B cell (primary cell): ENCODE measurements at regions not wholly inside any gene's neighbourhood (a gene's known extent, or its start where the extent isn't known, plus 50 kb on each side); places are given as distances from the start of the nearest gene placed in this dataset.

Experiments
- ATAC-seq: fragments of 200-7000 bp; cut with Tn5 transposase; one replicate; pipeline ENCODE4 v1.10.0; 2021; ENCODE audit warnings: low read depth, mild to moderate bottlenecking, moderate number of reproducible peaks, moderate library complexity
- CTCF ChIA-PET: fragments of 350-600 bp; sonication (Branson Sonifier 250); formaldehyde crosslinking; loops from one replicate; lab custom pipeline; 2021; ENCODE audit warnings: antibody characterized with exemption, inconsistent platforms; lab: Charles Lee
- POLR2A ChIA-PET: fragments of 350-600 bp; sonication (Branson Sonifier 250); formaldehyde crosslinking; loops from one replicate; lab custom pipeline; 2021; ENCODE audit warnings: antibody characterized with exemption; lab: Charles Lee
- DNase-seq: peaks from one replicate; pipeline ENCODE4 v3.0.0; 2013
- H2AFZ ChIP-seq: 2 replicates; pipeline ENCODE4 v1.6.1; 2012; ENCODE audit warnings: mild to moderate bottlenecking, low read depth, low read length; ENCODE audit not compliant: insufficient read depth, poor library complexity, severe bottlenecking
- H3K27ac ChIP-seq, 2 donors: 1 replicate in 1 of 2; 2 replicates in 1 of 2; pipeline ENCODE4 v1.5.1; 2012 to 2013; ENCODE audit warnings: low read length in 2 of 2, mild to moderate bottlenecking in 2 of 2, moderate library complexity in 1 of 2
- H3K27me3 ChIP-seq, 4 experiments: fragments of 200-600 bp in 1 of 4; sonication (generic) in 1 of 4; replicated peaks in 1 of 4; 1 replicate in 2 of 4; 2 replicates in 2 of 4; pipeline versions ENCODE4 v1.6.1 to v1.7.0; 2013 to 2016; ENCODE audit warnings: low read length in 3 of 4, mild to moderate bottlenecking in 2 of 4, mixed read lengths in 1 of 4, moderate library complexity in 1 of 4; ENCODE audit not compliant: insufficient read depth in 4 of 4, control insufficient read depth in 3 of 4; ENCODE audit errors: control extremely low read depth in 1 of 4
- H3K36me3 ChIP-seq, 2 experiments: replicated peaks in 1 of 2; 1 replicate in 1 of 2; 2 replicates in 1 of 2; pipeline versions ENCODE4 v1.6.1 to v1.7.1; 2013; ENCODE audit warnings: low read length in 1 of 2; ENCODE audit not compliant: insufficient read depth in 2 of 2, control insufficient read depth in 1 of 2; ENCODE audit errors: control extremely low read depth in 1 of 2, extremely low read depth in 1 of 2
- H3K4me1 ChIP-seq, 2 donors: fragments of 200-600 bp in 1 of 2; sonication (generic) in 1 of 2; 1 replicate in 1 of 2; 2 replicates in 1 of 2; pipeline versions ENCODE4 v1.5.1 to v1.6.1; 2013 to 2017; ENCODE audit warnings: low read length in 2 of 2; ENCODE audit not compliant: control insufficient read depth in 2 of 2, insufficient read depth in 2 of 2
- H3K4me2 ChIP-seq: replicated peaks from 2 replicates; pipeline ENCODE3; 2012; ENCODE audit warnings: mild to moderate bottlenecking, low read depth, low read length; ENCODE audit not compliant: poor library complexity, severe bottlenecking
- H3K4me3 ChIP-seq, 5 experiments: fragments of 200-600 bp in 1 of 5; sonication (generic) in 1 of 5; 1 replicate in 3 of 5; 2 replicates in 2 of 5; pipeline versions ENCODE4 v1.5.1 to v1.7.0; 2011 to 2016; ENCODE audit warnings: low read length in 4 of 5, mild to moderate bottlenecking in 4 of 5, low read depth in 2 of 5, control low read depth in 1 of 5, moderate library complexity in 1 of 5; ENCODE audit not compliant: insufficient read depth in 1 of 5; ENCODE audit errors: control extremely low read depth in 1 of 5, extremely low read depth in 1 of 5
- H3K79me2 ChIP-seq: fragments of 200-600 bp; sonication (generic); one replicate; pipeline ENCODE4 v1.6.0; 2016; ENCODE audit warnings: low read length; ENCODE audit not compliant: control insufficient read depth, insufficient read depth
- H3K9ac ChIP-seq: fragments of 200-600 bp; sonication (generic); 2 replicates; pipeline ENCODE4 v1.6.1; 2017; ENCODE audit warnings: mild to moderate bottlenecking, low read length, moderate library complexity
- H3K9me3 ChIP-seq, 3 donors: one replicate each; pipeline versions ENCODE4 v1.6.1 to v1.7.1; 2013; ENCODE audit warnings: low read length in 2 of 3; ENCODE audit not compliant: control insufficient read depth in 2 of 3, insufficient read depth in 1 of 3; ENCODE audit errors: control extremely low read depth in 1 of 3
- H4K20me1 ChIP-seq: 2 replicates; pipeline ENCODE4 v1.6.0; 2012; ENCODE audit warnings: mild to moderate bottlenecking, low read length; ENCODE audit not compliant: insufficient read depth, control insufficient read depth, poor library complexity, severe bottlenecking
- H3K27ac Mint-ChIP-seq: one replicate; pipeline ENCODE4 v1.8.0; 2021; ENCODE audit warnings: mixed read lengths
- H3K27me3 Mint-ChIP-seq: one replicate; pipeline ENCODE4 v1.8.0; 2021; ENCODE audit warnings: mixed read lengths
- H3K4me1 Mint-ChIP-seq: one replicate; pipeline ENCODE4 v1.8.0; 2021; ENCODE audit warnings: mixed read lengths
- H3K4me3 Mint-ChIP-seq: one replicate; pipeline ENCODE4 v1.8.0; 2021; ENCODE audit warnings: mixed read lengths
- H3K9me3 Mint-ChIP-seq: one replicate; pipeline ENCODE4 v1.8.0; 2022; ENCODE audit warnings: mixed read lengths; ENCODE audit not compliant: insufficient read depth
- EZH2 ChIP-seq: IDR thresholded peaks from 2 replicates; pipeline ENCODE4 v1.6.1; 2012; ENCODE audit warnings: borderline replicate concordance, low read depth, mild to moderate bottlenecking, moderate library complexity, low read length; ENCODE audit not compliant: insufficient read depth, poor library complexity, severe bottlenecking
- WGBS: methylation state at CpG from one replicate; pipeline ENCODE4 v1.1.5; 2013; ENCODE audit warnings: missing lambda C conversion rate; ENCODE audit not compliant: insufficient coverage; 5-methylcytosine and 5-hydroxymethylcytosine counted together
- intact Hi-C: fragments of 100-400 bp; cut with micrococcal nuclease; formaldehyde crosslinking; loops from one replicate; pipeline ENCODE4 v1.10.0; 2022
- TF ChIP-seq, protein P1 (sequence below): fragments of 200-600 bp; IDR thresholded peaks from one replicate; pipeline ENCODE4 v1.8.0; 2022; ENCODE audit warnings: antibody characterized with exemption, mild to moderate bottlenecking

DNA sequence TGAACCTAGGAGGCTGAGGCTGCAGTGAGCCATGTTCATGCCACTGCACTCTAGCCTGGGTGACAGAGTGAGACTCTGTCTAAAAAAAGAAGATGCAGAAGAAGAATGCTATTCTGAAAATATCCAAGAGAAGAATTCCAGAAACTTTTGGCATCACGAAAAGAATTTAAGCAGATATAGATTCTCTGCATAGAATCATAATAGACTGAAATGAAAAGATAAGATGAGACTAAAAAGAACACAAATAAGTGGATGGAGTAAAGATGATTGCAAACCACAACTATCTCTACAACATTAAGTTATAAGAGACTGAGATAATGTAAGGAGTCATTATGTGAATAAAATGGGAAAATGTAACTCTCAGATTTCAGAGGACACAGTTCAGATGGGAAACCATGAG is 140.7 kb upstream of the TMC3 start:
- Mint-ChIP-seq H3K27ac (no peak overlapping the region), H3K4me1 (no peaks in the 10 kb centered on the region), H3K9me3 (no peaks in the 10 kb centered on the region), H3K27me3 (peaks cover 8% of the 10 kb centered on the region), H3K4me3 (no peak overlapping the region)
- H3K27ac ChIP-seq: no peak overlapping the region
- H3K4me3 ChIP-seq: no peak overlapping the region
- no peaks in the 10 kb centered on the region for H4K20me1 ChIP-seq
- intact Hi-C loops: no loop called here
- TF ChIP-seq, protein P1, sequence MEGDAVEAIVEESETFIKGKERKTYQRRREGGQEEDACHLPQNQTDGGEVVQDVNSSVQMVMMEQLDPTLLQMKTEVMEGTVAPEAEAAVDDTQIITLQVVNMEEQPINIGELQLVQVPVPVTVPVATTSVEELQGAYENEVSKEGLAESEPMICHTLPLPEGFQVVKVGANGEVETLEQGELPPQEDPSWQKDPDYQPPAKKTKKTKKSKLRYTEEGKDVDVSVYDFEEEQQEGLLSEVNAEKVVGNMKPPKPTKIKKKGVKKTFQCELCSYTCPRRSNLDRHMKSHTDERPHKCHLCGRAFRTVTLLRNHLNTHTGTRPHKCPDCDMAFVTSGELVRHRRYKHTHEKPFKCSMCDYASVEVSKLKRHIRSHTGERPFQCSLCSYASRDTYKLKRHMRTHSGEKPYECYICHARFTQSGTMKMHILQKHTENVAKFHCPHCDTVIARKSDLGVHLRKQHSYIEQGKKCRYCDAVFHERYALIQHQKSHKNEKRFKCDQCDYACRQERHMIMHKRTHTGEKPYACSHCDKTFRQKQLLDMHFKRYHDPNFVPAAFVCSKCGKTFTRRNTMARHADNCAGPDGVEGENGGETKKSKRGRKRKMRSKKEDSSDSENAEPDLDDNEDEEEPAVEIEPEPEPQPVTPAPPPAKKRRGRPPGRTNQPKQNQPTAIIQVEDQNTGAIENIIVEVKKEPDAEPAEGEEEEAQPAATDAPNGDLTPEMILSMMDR: no peak
- no peak for TF ChIP-seq EZH2
- H3K4me2 ChIP-seq: no peak overlapping the region
- no peaks in the 10 kb centered on the region for H3K79me2 ChIP-seq
- no peak for DNase-seq
- H3K36me3 ChIP-seq: no peaks in the 10 kb centered on the region
- no peak overlapping the region for H2AFZ ChIP-seq
- no peaks in the 10 kb centered on the region for H3K27me3 ChIP-seq
- H3K4me1 ChIP-seq: no peaks in the 10 kb centered on the region
- H3K9me3 ChIP-seq: no peaks in the 10 kb centered on the region
- no peak for ATAC-seq
- H3K9ac ChIP-seq: no peak overlapping the region
- WGBS: no CpG with 5 or more reads among the region's 1 CpG
- ChIA-PET POLR2A (no interaction called here), CTCF (no interaction called here)

DNA sequence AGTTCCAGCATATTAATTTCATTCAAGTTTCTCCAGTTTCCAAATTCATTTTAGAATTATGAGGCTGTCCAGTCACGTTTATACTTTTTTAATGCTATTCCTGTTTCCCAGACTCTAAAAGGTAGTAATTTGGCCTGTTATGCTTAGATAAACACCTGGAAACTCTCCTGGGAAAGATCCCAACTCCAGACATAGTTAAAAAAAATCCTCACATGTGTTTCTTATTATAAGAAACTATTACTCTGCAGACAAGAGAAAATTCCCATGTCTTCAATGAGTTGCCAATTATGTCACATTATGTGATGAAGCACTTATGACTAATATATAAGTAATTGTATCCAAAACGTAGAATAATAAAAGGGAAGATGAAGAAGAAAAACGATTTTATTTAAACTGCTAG is 137.1 kb upstream of the TMC3 start:
- Histone ChIP-seq H3K9me3 (no peaks in the 10 kb centered on the region), H2AFZ (no peak overlapping the region), H3K9ac (no peak overlapping the region), H3K36me3 (no peaks in the 10 kb centered on the region), H3K4me1 (no peaks in the 10 kb centered on the region), H3K4me2 (no peak overlapping the region), H3K27ac (no peak overlapping the region), H3K4me3 (no peak overlapping the region), H3K27me3 (no peaks in the 10 kb centered on the region), H4K20me1 (no peaks in the 10 kb centered on the region), H3K79me2 (no peaks in the 10 kb centered on the region)
- H3K27me3 Mint-ChIP-seq: peaks cover 8% of the 10 kb centered on the region
- ATAC-seq: no peak
- no peaks in the 10 kb centered on the region for H3K4me1 Mint-ChIP-seq
- ChIA-PET CTCF (no interaction called here), POLR2A (no interaction called here)
- no peak overlapping the region for H3K27ac Mint-ChIP-seq
- no peak overlapping the region for H3K4me3 Mint-ChIP-seq
- no CpG with 5 or more reads among the region's 3 CpGs for WGBS
- intact Hi-C loops: no loop called here
- DNase-seq: no peak
- H3K9me3 Mint-ChIP-seq: no peaks in the 10 kb centered on the region
- no peak for TF ChIP-seq EZH2
- TF ChIP-seq, protein P1: no peak
